ENCODE measurements at regions not wholly inside any gene's neighbourhood (a gene's known extent, or its start where the extent isn't known, plus 50 kb on each side); places are given as distances from the start of the nearest gene placed in this dataset.

- H4K20me1 ChIP-seq (ENCODE audit: insufficient read depth, low read length) = no peaks in the 10 kb centered on the region
- H3K4me2 ChIP-seq (ENCODE audit: low read depth, low read length) = no peak overlapping the region
- H3K27me3 ChIP-seq (ENCODE audit: control insufficient read depth in 1 of 2, insufficient read depth in 2 of 2, low read length in 2 of 2) = no peaks in the 10 kb centered on the region
- H3K4me3 ChIP-seq (replicated peaks in 1 of 3; ENCODE audit: insufficient read depth in 1 of 3, low read depth in 2 of 3, low read length in 3 of 3) = no peak overlapping the region
- H3K4me1 ChIP-seq (ENCODE audit: insufficient read depth, low read length) = no peaks in the 10 kb centered on the region
- FAIRE-seq = no peak
- ChIA-PET POLR2A (no interaction called here), CTCF (ENCODE audit: low intra/inter-chr PET ratio, low total read pairs) (no interaction called here)
- no peak overlapping the region for H2AFZ ChIP-seq (ENCODE audit: low read length)
- no peaks in the 10 kb centered on the region for H3K36me3 ChIP-seq (replicated peaks in 1 of 2; ENCODE audit: control insufficient read depth in 1 of 2, insufficient read depth in 2 of 2, low read length in 2 of 2)
- intact Hi-C loops (cut with micrococcal nuclease; ENCODE audit: unreplicated experiment) (no loop called here), in situ Hi-C loops (cut with HindIII; ENCODE audit: extremely low pct_ligation_motif_present, low pct_unique_long_range_greater_than_20kb) (no loop called here)
- H3K9ac ChIP-seq (ENCODE audit: insufficient read depth, low read depth, low read length) = no peak overlapping the region
- WGBS (ENCODE audit: low lambda C conversion rate) = 0% methylated on average over 1 of the region's 1 CpG
- no peak; the same call in 2 of the 3 replicates for ATAC-seq
- BruUV-seq (replicated peaks) = no TSS peak
- H3K9me3 ChIP-seq (ENCODE audit: low read length) = no peaks in the 10 kb centered on the region
- no peaks in the 10 kb centered on the region for H3K79me2 ChIP-seq (ENCODE audit: insufficient read depth, low read length)
- DNase-seq (ENCODE audit: low spot score) = no peak
- H3K27ac ChIP-seq (ENCODE audit: extremely low read length, insufficient read depth, low read length) = no peak overlapping the region
- TF ChIP-seq ZNF772 (CRISPR knock-in tag; IDR thresholded peaks at IDR 0.05) = no peak
- TF ChIP-seq ZNF34 (CRISPR knock-in tag; IDR thresholded peaks at IDR 0.05; ENCODE audit: borderline replicate concordance) = no peak
- TF ChIP-seq ZNF354B (CRISPR knock-in tag; IDR thresholded peaks at IDR 0.05) = no peak
- no peak for TF ChIP-seq FOXP1 (IDR thresholded peaks at IDR 0.05)
- peak; percentile 79 for TF ChIP-seq FOXP1 (CRISPR knock-in tag; IDR thresholded peaks at IDR 0.05)
- peak; percentile 22; the same call in 1 of the 2 replicates for TF ChIP-seq FOXP4 (CRISPR knock-in tag; IDR thresholded peaks at IDR 0.05)
- no peak for TF ChIP-seq MTF2 (CRISPR knock-in tag; IDR thresholded peaks at IDR 0.05; ENCODE audit: borderline replicate concordance)
- no peak for TF ChIP-seq ATF6 (CRISPR knock-in tag; conservative IDR thresholded peaks at IDR 0.05)
- peak; percentile 16; the same call in 1 of the 2 replicates for TF ChIP-seq TCF7 (IDR thresholded peaks at IDR 0.05; ENCODE audit: low read depth)
- TF ChIP-seq CSRNP1 (CRISPR knock-in tag; IDR thresholded peaks at IDR 0.05) = no peak
- no peak for TF ChIP-seq CHD2 (IDR thresholded peaks at IDR 0.05; ENCODE audit: low read depth, low read length)
- no peak for TF ChIP-seq CC2D1A (CRISPR knock-in tag; IDR thresholded peaks at IDR 0.05)
- TF ChIP-seq FOSL2 (CRISPR knock-in tag; IDR thresholded peaks at IDR 0.05) = peak; percentile 64
- TF ChIP-seq ZNF331 (CRISPR knock-in tag; IDR thresholded peaks at IDR 0.05) = no peak
- no peak for TF ChIP-seq KDM4B (CRISPR knock-in tag; IDR thresholded peaks at IDR 0.05)
- TF ChIP-seq CEBPB (IDR thresholded peaks at IDR 0.05; ENCODE audit: borderline replicate concordance, low read depth, low read length) = peak; percentile 91
- TF ChIP-seq ZBTB21 (CRISPR knock-in tag; IDR thresholded peaks at IDR 0.05) = no peak
- TF ChIP-seq ZBTB7A (CRISPR knock-in tag; IDR thresholded peaks at IDR 0.05) = no peak
- no peak for TF ChIP-seq HBP1 (CRISPR knock-in tag; IDR thresholded peaks at IDR 0.05; ENCODE audit: low read depth)
- TF ChIP-seq CBX5 (CRISPR knock-in tag; IDR thresholded peaks at IDR 0.05; ENCODE audit: borderline replicate concordance) = no peak
- no peak for TF ChIP-seq ZFP36L1 (CRISPR knock-in tag; IDR thresholded peaks at IDR 0.05)
These were observed 73.5 kb upstream of the NGF start for GRCh38 chr1:115411371-115412063.

All from HepG2 (cell line).